ENCODE measurements at regions not wholly inside any gene's neighbourhood (a gene's known extent, or its start where the extent isn't known, plus 50 kb on each side); places are given as distances from the start of the nearest gene placed in this dataset.
"Not testable (repeated sequence)": the region's sequence is repeated elsewhere in the genome, so short reads cannot be mapped to it uniquely, and the experiment has no call there.

DNA sequence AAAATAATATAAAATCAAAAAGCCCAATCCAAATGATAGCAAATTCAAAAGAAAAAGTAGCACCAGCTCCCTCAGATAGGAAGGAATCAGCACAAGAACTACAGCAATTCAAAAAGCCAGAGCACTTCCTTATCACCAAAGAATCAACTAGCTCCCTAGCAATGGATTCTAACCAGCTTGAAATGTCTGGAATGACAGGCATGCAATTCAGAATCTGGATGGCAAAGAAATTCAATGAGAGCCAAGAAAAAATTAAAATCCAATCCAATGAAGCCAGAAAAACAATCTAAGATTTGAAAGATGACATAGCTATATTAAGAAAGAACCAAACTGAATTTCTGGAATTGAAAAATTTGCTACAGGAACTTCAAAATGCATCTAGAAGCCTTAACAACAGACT, 1334.4 kb upstream of the ALCAM start:
- TF ChIP-seq, protein P1, sequence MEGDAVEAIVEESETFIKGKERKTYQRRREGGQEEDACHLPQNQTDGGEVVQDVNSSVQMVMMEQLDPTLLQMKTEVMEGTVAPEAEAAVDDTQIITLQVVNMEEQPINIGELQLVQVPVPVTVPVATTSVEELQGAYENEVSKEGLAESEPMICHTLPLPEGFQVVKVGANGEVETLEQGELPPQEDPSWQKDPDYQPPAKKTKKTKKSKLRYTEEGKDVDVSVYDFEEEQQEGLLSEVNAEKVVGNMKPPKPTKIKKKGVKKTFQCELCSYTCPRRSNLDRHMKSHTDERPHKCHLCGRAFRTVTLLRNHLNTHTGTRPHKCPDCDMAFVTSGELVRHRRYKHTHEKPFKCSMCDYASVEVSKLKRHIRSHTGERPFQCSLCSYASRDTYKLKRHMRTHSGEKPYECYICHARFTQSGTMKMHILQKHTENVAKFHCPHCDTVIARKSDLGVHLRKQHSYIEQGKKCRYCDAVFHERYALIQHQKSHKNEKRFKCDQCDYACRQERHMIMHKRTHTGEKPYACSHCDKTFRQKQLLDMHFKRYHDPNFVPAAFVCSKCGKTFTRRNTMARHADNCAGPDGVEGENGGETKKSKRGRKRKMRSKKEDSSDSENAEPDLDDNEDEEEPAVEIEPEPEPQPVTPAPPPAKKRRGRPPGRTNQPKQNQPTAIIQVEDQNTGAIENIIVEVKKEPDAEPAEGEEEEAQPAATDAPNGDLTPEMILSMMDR (IDR thresholded peaks at IDR 0.05; ENCODE audit: low read depth, low read length, missing control alignments) = no peak
- no peak overlapping the region for H3K4me3 ChIP-seq (replicated peaks; ENCODE audit: low read depth, low read length)
- DNase-seq (ENCODE audit: extremely low read depth, low read depth) = no peak

DNA sequence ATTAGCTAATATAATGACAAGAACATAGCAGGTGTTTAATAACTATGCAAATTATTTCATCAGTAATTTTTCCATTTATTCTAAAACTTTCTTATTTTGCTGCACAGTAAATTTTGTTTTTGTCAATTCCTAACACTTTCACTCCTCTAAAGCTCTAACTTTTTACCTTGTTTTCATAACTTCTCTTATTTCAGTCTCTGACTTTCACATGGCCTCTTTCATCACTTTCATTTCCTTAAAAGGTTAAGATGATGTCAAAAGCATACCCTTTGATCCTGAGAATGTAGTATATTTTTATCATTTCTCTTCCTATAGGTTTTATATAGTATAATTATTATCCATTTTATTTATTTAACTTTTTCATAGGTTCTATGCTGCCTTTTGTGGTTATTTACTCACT, 1325.8 kb upstream of the ALCAM start:
- DNase-seq (ENCODE audit: extremely low read depth, low read depth) = no peak
- TF ChIP-seq, protein P1 (IDR thresholded peaks at IDR 0.05; ENCODE audit: low read depth, low read length, missing control alignments) = no peak
- H3K4me3 ChIP-seq (replicated peaks; ENCODE audit: low read depth, low read length) = no peak overlapping the region

DNA sequence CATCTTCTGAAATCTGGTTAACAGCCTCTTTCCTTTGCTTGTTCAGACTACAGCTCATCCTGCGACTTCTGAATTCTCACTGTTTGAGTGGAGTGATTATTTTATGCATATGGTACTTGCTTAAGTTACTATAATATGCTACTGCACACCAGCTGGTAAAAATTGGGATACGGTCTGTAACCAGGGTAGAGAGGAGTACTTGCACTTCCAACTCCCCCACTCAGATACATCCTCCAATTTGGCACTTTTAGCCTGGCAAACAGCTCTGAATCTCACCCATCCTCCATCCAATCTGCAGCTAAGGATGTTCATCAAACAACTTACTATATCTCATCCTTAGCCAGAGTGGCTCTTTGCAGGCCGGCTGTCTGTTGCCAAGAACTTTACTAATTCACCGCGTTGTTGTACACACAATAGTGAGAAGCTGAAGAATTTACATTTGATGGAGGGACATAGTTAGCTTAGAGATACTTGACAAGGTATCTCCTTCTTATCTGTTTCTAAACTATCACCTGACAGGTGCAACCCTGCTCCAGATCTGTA, 1323.6 kb upstream of the ALCAM start:
- H3K4me3 ChIP-seq (replicated peaks; ENCODE audit: low read depth, low read length); DNase-seq (ENCODE audit: extremely low read depth, low read depth): not testable (repeated sequence)

DNA sequence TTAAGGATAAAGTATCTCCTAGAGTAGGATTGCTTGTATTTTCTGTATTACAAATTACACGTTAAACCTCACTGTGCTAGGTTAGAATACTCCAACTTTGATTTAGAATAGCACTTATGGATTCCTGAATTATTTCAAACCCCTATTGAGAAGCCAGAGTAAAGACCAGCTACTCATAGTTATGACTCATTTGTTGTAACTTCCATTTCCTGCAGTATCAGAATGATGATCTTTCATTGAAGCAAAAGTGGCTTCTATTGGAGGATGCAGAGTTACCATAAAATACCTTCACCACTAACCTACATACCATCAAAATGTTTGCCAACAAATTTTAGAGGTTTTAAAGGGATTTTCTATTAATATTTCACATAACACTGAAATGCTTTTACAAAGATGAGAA, 1322.7 kb upstream of the ALCAM start:
- H3K4me3 ChIP-seq (replicated peaks; ENCODE audit: low read depth, low read length) = no peak overlapping the region
- DNase-seq (ENCODE audit: extremely low read depth, low read depth) = no peak
- TF ChIP-seq, protein P1 (IDR thresholded peaks at IDR 0.05; ENCODE audit: low read depth, low read length, missing control alignments) = no peak

DNA sequence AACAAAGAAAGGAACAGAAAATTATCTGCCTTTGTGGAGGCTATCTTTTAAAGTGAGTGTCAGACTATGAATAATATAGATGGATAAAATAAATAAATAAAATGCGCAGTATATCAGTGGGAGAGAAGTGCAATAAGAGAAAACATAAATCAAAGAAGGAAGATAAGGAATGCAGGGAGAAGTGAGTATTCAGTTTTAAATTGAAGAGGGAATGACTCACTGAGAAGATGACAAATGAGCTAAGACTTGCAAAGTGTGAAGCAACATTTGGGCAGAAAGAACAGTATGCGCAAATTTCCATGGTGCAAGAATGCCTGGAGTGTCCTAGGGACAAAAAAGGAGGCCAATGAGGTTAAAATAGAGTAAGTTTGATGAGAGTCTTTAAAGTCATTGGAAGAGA, 1300.1 kb upstream of the ALCAM start:
- DNase-seq (ENCODE audit: extremely low read depth, low read depth) = no peak
- no peak overlapping the region for H3K4me3 ChIP-seq (replicated peaks; ENCODE audit: low read depth, low read length)
- TF ChIP-seq, protein P1 (IDR thresholded peaks at IDR 0.05; ENCODE audit: low read depth, low read length, missing control alignments) = no peak

DNA sequence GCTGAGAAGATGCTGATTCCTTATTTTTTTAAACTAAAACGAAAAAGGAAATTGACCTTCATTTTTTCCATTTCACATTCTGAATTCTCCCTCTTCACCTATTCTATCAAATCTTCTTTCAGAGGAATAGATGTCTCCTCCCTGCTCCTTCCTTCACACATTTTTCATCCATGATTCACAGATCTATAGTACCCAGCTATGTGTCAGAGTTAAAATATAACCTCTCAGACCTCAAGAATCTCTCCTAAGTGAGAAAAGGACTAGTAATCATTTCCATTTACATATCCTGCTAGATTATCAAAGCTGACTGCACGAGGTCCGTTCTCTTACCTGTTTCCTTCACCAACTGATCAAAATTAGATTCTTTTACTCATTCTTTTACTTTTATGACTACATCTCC, 1297.6 kb upstream of the ALCAM start:
- no peak for DNase-seq (ENCODE audit: extremely low read depth, low read depth)
- H3K4me3 ChIP-seq (replicated peaks; ENCODE audit: low read depth, low read length) = no peak overlapping the region
- TF ChIP-seq, protein P1 (IDR thresholded peaks at IDR 0.05; ENCODE audit: low read depth, low read length, missing control alignments) = no peak

DNA sequence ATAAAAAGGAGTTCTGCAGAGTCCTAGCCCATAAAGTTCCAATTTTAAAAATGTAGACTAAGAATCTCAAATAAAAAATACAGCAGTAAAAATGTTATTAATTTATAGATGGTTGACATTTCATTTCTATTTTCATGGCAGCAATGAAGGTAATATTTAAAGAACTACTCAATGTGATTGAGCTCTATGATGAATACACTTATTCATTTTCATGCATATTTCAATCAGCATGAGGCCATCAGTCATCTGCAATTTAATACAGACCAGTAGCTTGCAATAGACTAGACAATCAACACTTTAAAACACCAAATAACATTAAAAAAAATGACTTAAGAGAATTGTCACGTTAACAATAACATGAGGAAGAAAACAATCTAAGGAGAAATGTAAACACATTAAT, 1295.8 kb upstream of the ALCAM start:
- TF ChIP-seq, protein P1 (IDR thresholded peaks at IDR 0.05; ENCODE audit: low read depth, low read length, missing control alignments) = no peak
- no peak for DNase-seq (ENCODE audit: extremely low read depth, low read depth)

More for the DNA sequence above, 1295.8 kb upstream of the ALCAM start:
- H3K4me3 ChIP-seq (replicated peaks; ENCODE audit: low read depth, low read length) = no peak overlapping the region

All from HFF-Myc (cell line).